H9 (cell line): ENCODE measurements at regions not wholly inside any gene's neighbourhood (a gene's known extent, or its start where the extent isn't known, plus 50 kb on each side); places are given as distances from the start of the nearest gene placed in this dataset.

Source experiments
- DNase-seq: peaks from one replicate; pipeline ENCODE4 v3.0.0-alpha.2; 2017
- H2AFZ ChIP-seq: one replicate; pipeline ENCODE4 v1.6.1; 2013; ENCODE audit warnings: mild to moderate bottlenecking, low read length, control low read depth, moderate library complexity
- H2AK5ac ChIP-seq: 2 replicates; pipeline ENCODE4 v1.6.1; 2013; ENCODE audit warnings: low read length, control low read depth, mixed read lengths; ENCODE audit not compliant: insufficient read length
- H2BK120ac ChIP-seq: one replicate; pipeline ENCODE4 v1.6.1; 2013; ENCODE audit warnings: low read depth, mild to moderate bottlenecking, low read length, control low read depth, inconsistent platforms; ENCODE audit not compliant: poor library complexity, severe bottlenecking
- H2BK12ac ChIP-seq: 2 replicates; pipeline ENCODE4 v1.6.1; 2013; ENCODE audit warnings: low read length, control low read depth, mixed read lengths, low read depth; ENCODE audit not compliant: insufficient read length
- H2BK15ac ChIP-seq: 2 replicates; pipeline ENCODE4 v1.6.1; 2013; ENCODE audit warnings: low read depth, low read length, control low read depth
- H2BK20ac ChIP-seq: one replicate; pipeline ENCODE4 v1.6.1; 2013; ENCODE audit warnings: low read depth, mild to moderate bottlenecking, low read length, control low read depth, inconsistent platforms; ENCODE audit not compliant: poor library complexity, severe bottlenecking
- H2BK5ac ChIP-seq: 2 replicates; pipeline ENCODE4 v1.6.1; 2013; ENCODE audit warnings: low read length, control low read depth, mixed read lengths; ENCODE audit not compliant: insufficient read length
- H3K14ac ChIP-seq: 2 replicates; pipeline ENCODE4 v1.6.1; 2013; ENCODE audit warnings: low read length, control low read depth; ENCODE audit not compliant: insufficient read depth
- H3K18ac ChIP-seq: 2 replicates; pipeline ENCODE4 v1.6.1; 2013; ENCODE audit warnings: low read depth, mild to moderate bottlenecking, mixed read lengths, low read length, control low read depth; ENCODE audit not compliant: insufficient read length
- H3K23ac ChIP-seq: 2 replicates; pipeline ENCODE4 v1.6.1; 2013; ENCODE audit warnings: low read length, control low read depth, mixed read lengths, low read depth; ENCODE audit not compliant: insufficient read length
- H3K23me2 ChIP-seq: 2 replicates; pipeline ENCODE4 v1.6.1; 2013; ENCODE audit warnings: low read depth, mild to moderate bottlenecking, mixed read lengths, low read length, control low read depth; ENCODE audit not compliant: insufficient read length, poor library complexity, severe bottlenecking
- H3K27ac ChIP-seq: 2 replicates; pipeline ENCODE4 v1.5.1; 2013; ENCODE audit warnings: low read length, control low read depth, mixed read lengths, low read depth; ENCODE audit not compliant: insufficient read length
- H3K27me3 ChIP-seq: 2 replicates; pipeline ENCODE4 v1.6.1; 2013; ENCODE audit warnings: low read length, control low read depth, inconsistent platforms; ENCODE audit not compliant: insufficient read depth
- H3K4ac ChIP-seq: 2 replicates; pipeline ENCODE4 v1.6.1; 2013; ENCODE audit warnings: low read depth, mild to moderate bottlenecking, control low read depth, inconsistent platforms, low read length, moderate library complexity
- H3K4me1 ChIP-seq: 2 replicates; pipeline ENCODE4 v1.6.1; 2013; ENCODE audit warnings: low read length, control low read depth, inconsistent platforms; ENCODE audit not compliant: insufficient read depth
- H3K4me2 ChIP-seq: 2 replicates; pipeline ENCODE4 v1.6.1; 2013; ENCODE audit warnings: low read length, control low read depth, mixed read lengths; ENCODE audit not compliant: insufficient read length, insufficient read depth
- H3K56ac ChIP-seq: 2 replicates; pipeline ENCODE4 v1.6.1; 2013; ENCODE audit warnings: low read depth, mild to moderate bottlenecking, mixed read lengths, low read length, control low read depth; ENCODE audit not compliant: insufficient read length
- H3K79me1 ChIP-seq: 2 replicates; pipeline ENCODE4 v1.6.1; 2013; ENCODE audit warnings: low read depth, mild to moderate bottlenecking, moderate library complexity, low read length, control low read depth, inconsistent platforms; ENCODE audit not compliant: insufficient read depth, poor library complexity, severe bottlenecking
- H3K79me2 ChIP-seq: 2 replicates; pipeline ENCODE4 v1.6.1; 2013; ENCODE audit warnings: low read length, control low read depth, inconsistent platforms; ENCODE audit not compliant: insufficient read depth
- H3K9ac ChIP-seq: 2 replicates; pipeline ENCODE4 v1.6.1; 2013; ENCODE audit warnings: low read length, control low read depth, mixed read lengths; ENCODE audit not compliant: insufficient read length; ENCODE audit errors: extremely low read depth
- H3K9me3 ChIP-seq: one replicate; pipeline ENCODE4 v1.6.1; 2013; ENCODE audit warnings: low read depth, low read length, inconsistent platforms; ENCODE audit not compliant: control insufficient read depth
- H3T11ph ChIP-seq: one replicate; pipeline ENCODE4 v1.6.1; 2013; ENCODE audit warnings: mild to moderate bottlenecking, low read length, control low read depth, inconsistent platforms
- H4K20me1 ChIP-seq: one replicate; pipeline ENCODE4 v1.6.1; 2013; ENCODE audit not compliant: control insufficient read depth, insufficient read length, insufficient read depth
- H4K5ac ChIP-seq: 2 replicates; pipeline ENCODE4 v1.6.1; 2013; ENCODE audit warnings: low read depth, mild to moderate bottlenecking, mixed read lengths, low read length, control low read depth; ENCODE audit not compliant: insufficient read length
- H4K8ac ChIP-seq: replicated peaks from 2 replicates; pipeline ENCODE4 v1.6.1; 2013; ENCODE audit warnings: low read length, control low read depth, mixed read lengths, low read depth; ENCODE audit not compliant: insufficient read length
- H4K91ac ChIP-seq: 2 replicates; pipeline ENCODE4 v1.6.1; 2013; ENCODE audit warnings: low read depth, mild to moderate bottlenecking, moderate library complexity, mixed read lengths, low read length, control low read depth; ENCODE audit not compliant: insufficient read length
- H3K27ac Mint-ChIP-seq, 3 experiments: 2 replicates in 2 of 3; 3 replicates in 1 of 3; pipeline ENCODE4 v1.8.0; 2020 to 2021; ENCODE audit warnings: mixed read lengths in 3 of 3, mild to moderate bottlenecking in 1 of 3, moderate library complexity in 1 of 3
- H3K27me3 Mint-ChIP-seq: 2 replicates; pipeline ENCODE4 v1.8.0; 2021; ENCODE audit warnings: low read depth, mild to moderate bottlenecking, moderate library complexity, mixed read lengths
- H3K36me3 Mint-ChIP-seq, 3 experiments: 2 replicates in 2 of 3; 3 replicates in 1 of 3; pipeline ENCODE4 v1.8.0; 2020 to 2021; ENCODE audit warnings: low read depth in 3 of 3, mixed read lengths in 3 of 3; ENCODE audit not compliant: insufficient read depth in 1 of 3
- H3K4me1 Mint-ChIP-seq, 2 experiments: 2 replicates each; pipeline ENCODE4 v1.8.0; 2020; ENCODE audit warnings: mixed read lengths in 2 of 2
- H3K4me3 Mint-ChIP-seq, 2 experiments: 2 replicates in 1 of 2; 3 replicates in 1 of 2; pipeline ENCODE4 v1.8.0; 2020 to 2021; ENCODE audit warnings: mild to moderate bottlenecking in 2 of 2, mixed read lengths in 2 of 2, moderate library complexity in 1 of 2
- H3K9me3 Mint-ChIP-seq, 2 experiments: 2 replicates in 1 of 2; 3 replicates in 1 of 2; pipeline ENCODE4 v1.8.0; 2020; ENCODE audit warnings: mild to moderate bottlenecking in 2 of 2, mixed read lengths in 2 of 2, moderate library complexity in 1 of 2
- WGBS: extraction: QIAGEN DNeasy Blood & Tissue Kit; methylation state at CpG from one replicate; pipeline ENCODE4 v1.1.7; 2013; ENCODE audit warnings: missing lambda C conversion rate, low lambda C conversion rate, mixed read lengths; ENCODE audit not compliant: insufficient read length; ENCODE audit errors: extremely low coverage; 5-methylcytosine and 5-hydroxymethylcytosine counted together
- TF ChIP-seq, protein P1 (sequence below): fragments of 200-600 bp; sonication (generic); conservative IDR thresholded peaks from 3 replicates; pipeline ENCODE4 v1.8.0; 2021; ENCODE audit warnings: antibody characterized with exemption, mild to moderate bottlenecking

DNA sequence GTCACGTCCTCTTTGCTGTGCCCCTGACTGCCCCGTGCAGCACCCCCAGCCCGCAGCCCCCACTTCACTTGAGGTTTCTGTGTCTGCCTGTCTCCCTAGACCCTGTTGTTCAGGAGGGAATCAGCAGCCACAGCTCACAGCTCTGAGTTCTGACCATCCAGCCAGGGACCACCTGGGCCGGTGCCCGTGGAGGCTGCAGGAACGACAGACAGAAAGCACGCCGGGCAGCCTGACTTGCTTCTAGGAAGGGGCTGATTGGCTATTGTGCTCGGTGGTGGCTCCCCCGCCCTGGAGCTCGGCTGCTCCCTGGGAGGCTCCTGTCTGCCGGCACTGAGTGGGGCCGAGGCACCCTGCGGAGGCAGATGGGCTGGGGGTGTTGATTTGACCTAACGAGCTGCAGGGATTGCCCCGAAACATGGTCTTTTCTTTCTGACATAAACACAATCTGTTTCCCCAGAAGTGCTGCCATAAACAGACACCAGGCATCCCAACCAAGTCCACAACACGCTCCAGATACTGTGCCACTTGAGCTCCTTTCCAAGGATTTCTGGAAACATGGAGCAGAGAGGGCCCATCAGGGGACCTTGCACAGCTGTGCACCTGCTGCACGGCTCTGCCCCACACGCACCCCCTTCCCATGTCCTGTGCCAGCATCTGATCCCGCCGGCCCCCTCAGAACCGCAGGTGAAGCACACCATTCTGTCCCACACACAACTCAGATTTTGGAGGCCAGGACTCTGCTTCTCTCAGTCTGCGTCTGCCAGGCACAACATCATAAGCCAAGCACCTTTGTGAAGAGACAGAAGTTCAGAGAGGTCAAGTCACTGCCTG lies 855.9 kb downstream of the TBC1D22A start:
- Mint-ChIP-seq H3K4me1 (no peaks in the 10 kb centered on the region), H3K36me3 (peaks cover 0 to 1% (median 0%) of the 10 kb centered on the region in 3 experiments; a peak in 1 of 7 replicates), H3K27ac (no peak overlapping the region), H3K4me3 (no peak overlapping the region), H3K27me3 (peaks cover 15% of the 10 kb centered on the region), H3K9me3 (peaks cover 2 to 54% of the 10 kb centered on the region in 2 experiments; a peak in 4 of 5 replicates)
- Histone ChIP-seq H3K27ac (no peak overlapping the region), H2AFZ (no peak overlapping the region), H3K14ac (no peak overlapping the region), H4K91ac (no peak overlapping the region), H3K79me2 (no peaks in the 10 kb centered on the region), H3K18ac (no peak overlapping the region), H3K4me1 (no peaks in the 10 kb centered on the region), H4K8ac (no peak overlapping the region), H3K9ac (no peak overlapping the region), H2AK5ac (no peak overlapping the region), H4K5ac (no peak overlapping the region), H2BK20ac (no peak overlapping the region), H2BK5ac (no peak overlapping the region), H3T11ph (no peak overlapping the region), H2BK120ac (no peak overlapping the region), H3K4ac (no peak overlapping the region), H3K27me3 (no peaks in the 10 kb centered on the region), H3K9me3 (no peaks in the 10 kb centered on the region), H3K23me2 (no peaks in the 10 kb centered on the region), H3K4me2 (no peak overlapping the region), H2BK12ac (no peak overlapping the region), H3K79me1 (no peaks in the 10 kb centered on the region), H3K56ac (no peak overlapping the region), H3K23ac (no peak overlapping the region), H4K20me1 (no peaks in the 10 kb centered on the region), H2BK15ac (no peak overlapping the region)
- WGBS: no CpG with 5 or more reads among the region's 23 CpGs
- TF ChIP-seq, protein P1, sequence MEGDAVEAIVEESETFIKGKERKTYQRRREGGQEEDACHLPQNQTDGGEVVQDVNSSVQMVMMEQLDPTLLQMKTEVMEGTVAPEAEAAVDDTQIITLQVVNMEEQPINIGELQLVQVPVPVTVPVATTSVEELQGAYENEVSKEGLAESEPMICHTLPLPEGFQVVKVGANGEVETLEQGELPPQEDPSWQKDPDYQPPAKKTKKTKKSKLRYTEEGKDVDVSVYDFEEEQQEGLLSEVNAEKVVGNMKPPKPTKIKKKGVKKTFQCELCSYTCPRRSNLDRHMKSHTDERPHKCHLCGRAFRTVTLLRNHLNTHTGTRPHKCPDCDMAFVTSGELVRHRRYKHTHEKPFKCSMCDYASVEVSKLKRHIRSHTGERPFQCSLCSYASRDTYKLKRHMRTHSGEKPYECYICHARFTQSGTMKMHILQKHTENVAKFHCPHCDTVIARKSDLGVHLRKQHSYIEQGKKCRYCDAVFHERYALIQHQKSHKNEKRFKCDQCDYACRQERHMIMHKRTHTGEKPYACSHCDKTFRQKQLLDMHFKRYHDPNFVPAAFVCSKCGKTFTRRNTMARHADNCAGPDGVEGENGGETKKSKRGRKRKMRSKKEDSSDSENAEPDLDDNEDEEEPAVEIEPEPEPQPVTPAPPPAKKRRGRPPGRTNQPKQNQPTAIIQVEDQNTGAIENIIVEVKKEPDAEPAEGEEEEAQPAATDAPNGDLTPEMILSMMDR: no peak
- DNase-seq: no peak
